Activated naive CD4-positive, alpha-beta T cell treated with Interleukin-2 at 50 U/mL for 16 hours (primary cell): ENCODE measurements at regions not wholly inside any gene's neighbourhood (a gene's known extent, or its start where the extent isn't known, plus 50 kb on each side); places are given as distances from the start of the nearest gene placed in this dataset.
"Not testable (repeated sequence)": the region's sequence is repeated elsewhere in the genome, so short reads cannot be mapped to it uniquely, and the experiment has no call there.

Source experiments
- DNase-seq: peaks from one replicate; pipeline ENCODE4 v3.0.0-alpha.2; 2020

DNA sequence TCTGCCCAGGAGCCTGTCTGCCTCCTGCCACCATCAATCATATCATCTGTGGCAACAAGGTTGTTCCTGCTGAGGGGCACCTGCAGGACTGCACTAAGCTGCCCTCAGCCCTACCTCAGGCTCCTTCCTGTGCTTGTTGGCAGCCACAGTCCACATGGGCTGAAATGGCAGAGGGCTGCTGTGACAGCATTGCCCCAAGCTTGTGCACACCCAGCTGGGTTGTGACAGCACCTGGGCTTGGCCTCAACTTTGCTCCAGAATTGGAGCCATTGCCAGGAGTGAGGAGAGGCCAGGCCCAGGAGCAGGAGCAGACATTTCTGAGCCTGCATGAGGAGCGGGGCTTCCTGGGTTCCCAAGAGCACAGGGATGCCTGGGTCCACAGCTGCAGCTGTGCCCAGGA lies 340.9 kb upstream of the CHRM2 start:
- no peak for DNase-seq

GRCh38 chr7:136526408-136527105 lies 341.9 kb upstream of the CHRM2 start:
- no peak for DNase-seq

DNA sequence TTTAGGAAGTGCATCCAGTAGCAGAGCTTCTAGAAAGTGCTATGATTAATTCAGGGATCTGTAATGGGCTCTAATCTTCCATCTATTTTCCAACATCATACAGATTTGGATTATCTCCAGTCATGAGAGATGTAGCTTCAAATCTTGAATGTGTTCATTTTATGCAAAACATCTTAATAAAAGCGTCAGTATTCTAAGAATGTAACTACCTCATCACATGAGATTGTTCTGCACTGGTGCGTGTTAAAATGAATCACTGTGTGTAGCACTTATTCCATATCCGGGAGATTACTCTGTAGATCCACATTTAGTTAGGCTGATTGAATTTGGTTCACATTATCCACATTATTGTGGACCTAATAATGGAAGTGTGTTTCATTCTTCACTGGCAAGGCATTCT lies 344.9 kb upstream of the CHRM2 start:
- no peak for DNase-seq

DNA sequence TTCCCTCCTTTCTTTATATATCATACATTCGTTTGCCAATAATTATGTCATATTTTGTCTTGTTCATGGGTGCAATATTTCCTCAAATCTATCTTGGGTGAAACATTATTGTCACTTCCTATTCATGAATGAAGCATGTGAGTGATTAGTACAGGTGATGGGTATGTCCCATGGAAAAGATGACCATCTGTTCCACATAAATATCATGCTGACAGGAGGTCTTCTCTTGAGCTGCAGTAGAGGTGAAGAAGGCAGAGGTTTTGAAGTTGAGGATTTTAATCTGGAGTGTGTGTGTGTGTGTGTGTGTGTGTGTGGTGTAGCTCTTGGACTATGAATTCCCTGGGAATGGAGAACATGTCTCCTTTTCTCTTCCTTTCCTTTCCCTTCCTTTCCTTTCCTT lies 350.5 kb upstream of the CHRM2 start:
- no peak for DNase-seq

DNA sequence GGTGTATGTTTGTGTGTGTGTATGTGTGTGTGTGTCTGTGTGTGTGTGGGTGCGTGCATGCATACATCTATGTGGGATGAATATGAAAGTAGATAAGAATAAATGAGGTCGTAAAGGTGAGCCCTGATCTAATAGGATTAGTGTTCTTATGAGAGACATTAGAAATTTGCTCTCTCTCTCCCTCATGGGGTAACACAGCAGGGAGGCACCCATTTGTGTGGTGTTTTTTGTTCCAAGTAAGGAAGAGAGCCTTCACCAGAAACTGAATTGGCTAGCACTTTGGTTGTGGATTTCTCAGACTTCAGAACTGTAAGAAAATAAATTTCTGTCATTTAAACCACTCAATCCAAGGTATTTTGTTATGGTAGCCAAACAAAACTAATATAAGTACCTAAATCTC lies 353.7 kb upstream of the CHRM2 start:
- DNase-seq: no peak

GRCh38 chr7:136513744-136514143 lies 354.7 kb upstream of the CHRM2 start:
- DNase-seq: no peak

DNA sequence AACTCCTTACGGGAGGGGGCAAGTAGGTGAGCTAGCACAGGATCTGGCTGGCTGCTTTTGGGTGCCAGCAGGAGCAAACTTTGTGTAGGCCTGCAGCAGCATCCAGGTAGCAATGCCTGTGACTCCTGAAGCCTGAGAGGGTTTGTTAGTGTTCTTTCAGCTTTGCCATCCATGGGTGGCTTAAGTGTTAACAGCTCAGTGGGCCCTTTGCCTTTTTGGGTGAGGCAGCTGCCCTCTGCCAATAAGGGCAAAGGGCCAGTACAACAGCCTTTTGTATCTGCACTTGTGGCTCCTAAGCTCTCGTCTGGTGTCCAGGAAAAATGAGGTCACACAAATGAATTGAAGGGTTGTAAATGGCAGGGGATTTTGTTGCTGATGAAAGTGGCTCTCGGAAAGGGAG lies 359.0 kb upstream of the CHRM2 start:
- DNase-seq: no peak

- DNase-seq: no peak
These were observed 366.3 kb upstream of the CHRM2 start for GRCh38 chr7:136502162-136502561.

DNA sequence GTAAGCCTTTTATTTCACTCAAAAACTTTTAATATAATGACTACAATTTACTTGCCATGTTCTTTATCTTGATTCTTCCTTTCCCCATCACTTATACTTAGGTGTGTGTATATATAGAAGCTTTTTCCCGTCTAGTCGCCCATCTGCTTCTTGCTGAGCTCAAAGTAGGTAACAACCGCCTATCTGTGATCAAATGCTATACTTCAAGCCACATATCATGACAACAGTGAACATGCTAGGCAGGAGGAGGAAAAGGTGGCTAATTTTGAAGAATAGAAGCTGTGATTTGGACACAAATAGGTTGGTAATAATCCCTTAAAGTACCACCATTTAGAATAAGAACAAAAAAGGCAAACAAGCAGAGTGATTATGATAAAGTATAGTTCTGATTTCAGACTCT lies 367.3 kb upstream of the CHRM2 start:
- no peak for DNase-seq

DNA sequence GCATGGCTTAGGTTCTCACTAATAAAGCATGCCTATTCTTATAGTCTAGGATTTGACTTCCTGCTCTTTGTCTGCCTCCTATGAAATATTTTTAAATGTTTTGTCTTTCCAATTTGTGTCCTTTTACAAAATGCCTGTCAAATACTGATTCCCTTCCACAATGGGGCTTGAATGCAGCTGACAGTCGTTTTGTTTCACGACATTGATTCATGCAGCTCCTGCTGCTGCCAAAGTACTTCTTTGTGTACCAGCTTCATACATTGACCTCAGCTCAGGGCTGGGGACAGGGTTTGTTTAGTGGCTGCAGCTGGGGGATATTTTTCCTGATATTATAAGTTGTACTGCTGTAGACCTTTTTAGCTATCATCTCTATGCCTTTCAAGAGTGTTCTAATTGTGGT lies 371.9 kb upstream of the CHRM2 start:
- DNase-seq: no peak

DNA sequence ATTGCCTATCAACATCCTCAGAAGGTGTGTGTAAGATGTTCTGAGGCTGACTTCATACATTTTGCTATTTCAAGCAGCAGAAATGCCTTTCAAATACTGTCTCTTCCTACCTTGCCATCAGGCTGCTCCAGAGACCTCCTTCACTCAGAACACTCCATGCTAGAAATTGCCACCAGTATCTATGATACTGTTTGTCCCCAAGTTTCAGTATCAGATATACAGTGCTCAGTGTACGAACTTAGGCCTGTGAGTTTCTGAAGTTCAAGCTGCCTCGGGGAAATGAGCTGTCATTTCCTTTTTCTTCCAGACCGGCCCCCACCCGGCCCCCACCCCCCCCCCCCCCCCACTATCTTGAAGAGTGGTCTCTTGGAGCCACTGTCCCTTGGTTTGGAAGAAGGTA lies 373.4 kb upstream of the CHRM2 start:
- no peak for DNase-seq

DNA sequence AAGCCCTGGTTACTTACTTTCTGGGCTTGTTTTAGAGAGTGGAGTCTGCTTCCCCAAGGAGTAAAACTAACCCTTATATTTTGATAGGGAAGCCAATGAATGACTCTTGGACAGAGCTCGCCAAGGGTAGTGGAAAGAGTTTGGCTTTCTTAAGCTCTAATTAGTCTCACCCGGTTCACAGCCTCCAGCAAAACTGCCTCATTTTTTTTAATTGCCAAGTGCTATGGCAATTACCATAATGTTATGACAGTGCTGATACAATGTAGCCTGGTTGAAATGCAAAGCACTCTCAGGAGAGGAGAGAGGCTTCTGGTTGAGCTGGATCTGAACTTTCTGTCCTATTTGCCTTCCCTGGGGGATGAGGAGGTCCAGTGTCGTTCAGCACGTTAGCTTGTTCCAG lies 376.1 kb upstream of the CHRM2 start:
- DNase-seq: no peak

- no peak for DNase-seq
These were observed 378.6 kb upstream of the CHRM2 start for GRCh38 chr7:136489808-136490207.

DNA sequence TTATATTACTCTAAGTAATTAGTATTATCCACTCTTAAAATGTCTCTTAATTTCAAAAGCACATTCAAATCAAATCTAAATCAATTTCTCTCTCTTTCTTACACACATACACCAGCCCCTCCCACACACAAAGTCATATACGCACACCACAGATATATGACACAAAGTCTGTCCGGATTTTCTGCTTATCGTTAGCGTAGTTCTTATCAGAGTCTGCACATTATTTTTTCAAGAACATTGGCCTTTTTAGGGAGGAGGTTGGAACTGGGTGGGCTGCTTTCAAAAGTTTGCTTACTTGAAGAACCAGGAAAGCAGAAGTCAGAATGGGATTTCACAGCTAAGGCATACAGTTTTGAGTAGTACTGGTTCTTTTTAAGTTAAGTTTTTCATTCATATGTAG lies 387.6 kb upstream of the CHRM2 start:
- DNase-seq: no peak

- no peak for DNase-seq
These were observed 388.5 kb upstream of the CHRM2 start for GRCh38 chr7:136479922-136480321.

GRCh38 chr7:136470179-136470578 lies 398.3 kb upstream of the CHRM2 start:
- DNase-seq: no peak

DNA sequence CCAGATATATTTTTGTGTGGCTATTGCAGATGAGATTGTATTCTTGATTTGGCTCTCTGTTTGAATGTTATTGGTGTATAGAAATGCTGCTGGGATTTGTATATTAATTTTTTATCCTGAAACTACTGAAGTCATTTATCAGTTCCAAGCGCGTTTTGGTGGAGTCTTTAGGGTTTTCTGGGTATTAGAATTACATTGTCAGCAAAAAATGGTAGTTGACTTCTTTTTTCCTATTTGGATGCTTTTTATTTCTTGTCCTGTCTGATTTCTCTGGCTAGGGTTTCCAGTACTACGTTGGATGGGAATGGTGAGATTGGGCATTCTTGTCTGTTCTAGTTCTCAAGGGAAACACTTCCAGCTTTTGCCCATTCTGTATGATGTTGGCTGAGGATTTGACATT lies 415.5 kb upstream of the CHRM2 start:
- no peak for DNase-seq

GRCh38 chr7:136446751-136447150 lies 421.7 kb upstream of the CHRM2 start:
- no peak for DNase-seq

DNA sequence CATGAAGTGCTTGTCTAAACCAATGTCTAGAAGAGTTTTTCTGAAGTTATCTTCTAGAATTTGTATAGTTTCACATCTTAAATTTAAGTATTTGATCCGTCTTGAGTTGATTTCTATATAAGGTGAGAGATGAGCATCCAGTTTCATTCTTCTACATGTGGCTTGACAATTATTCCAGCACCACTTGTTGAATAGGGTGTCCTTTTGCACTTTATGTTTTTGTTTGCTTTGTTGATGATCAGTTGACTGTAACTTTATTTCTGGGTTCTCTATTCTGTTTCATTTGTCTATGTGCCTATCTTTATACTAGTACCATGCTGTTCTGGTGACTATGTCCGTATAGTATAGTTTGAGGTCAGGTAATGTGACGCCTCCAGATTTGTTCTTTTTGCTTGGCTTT lies 426.6 kb upstream of the CHRM2 start:
- DNase-seq: no peak

DNA sequence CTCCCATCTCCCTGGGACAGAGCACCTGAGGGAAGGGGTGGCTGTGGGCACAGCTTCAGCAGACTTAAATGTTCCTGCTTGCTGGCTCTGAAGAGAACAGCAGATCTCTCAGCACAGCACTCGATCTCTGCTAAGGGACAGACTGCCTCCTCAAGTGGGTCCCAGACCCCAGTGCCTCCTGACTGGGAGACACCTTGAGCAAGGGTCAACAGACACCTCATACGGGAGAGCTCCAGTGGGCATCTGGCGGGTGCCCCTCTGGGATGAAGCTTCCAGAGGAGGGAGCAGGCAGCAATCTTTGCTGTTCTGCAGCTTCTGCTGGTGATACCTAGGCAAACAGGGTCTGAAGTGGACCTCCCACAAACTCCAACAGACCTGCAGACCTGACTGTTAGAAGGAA lies 436.7 kb upstream of the CHRM2 start:
- DNase-seq: not testable (repeated sequence)

DNA sequence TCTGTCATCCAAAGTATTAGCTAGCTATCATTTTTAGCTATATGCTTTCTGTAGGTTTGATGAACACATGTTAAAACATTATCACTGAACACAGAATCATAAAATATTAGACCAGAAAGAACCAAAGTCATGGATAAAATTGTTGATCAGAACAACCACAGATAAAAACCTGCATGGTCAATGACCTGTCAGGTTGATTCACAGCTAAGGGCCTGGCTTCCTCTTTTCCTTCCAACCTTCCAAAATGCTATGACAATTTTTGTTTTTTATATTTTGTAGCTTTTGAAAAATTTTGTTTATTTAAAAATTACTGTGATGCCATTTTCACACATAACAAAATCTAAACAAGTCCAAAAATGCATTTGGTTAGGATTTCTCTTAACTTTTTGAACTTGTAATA lies 444.4 kb upstream of the CHRM2 start:
- DNase-seq: no peak

- DNase-seq: not testable (repeated sequence)
These were observed 442.6 kb upstream of the MTPN start for GRCh38 chr7:136419740-136420139.

DNA sequence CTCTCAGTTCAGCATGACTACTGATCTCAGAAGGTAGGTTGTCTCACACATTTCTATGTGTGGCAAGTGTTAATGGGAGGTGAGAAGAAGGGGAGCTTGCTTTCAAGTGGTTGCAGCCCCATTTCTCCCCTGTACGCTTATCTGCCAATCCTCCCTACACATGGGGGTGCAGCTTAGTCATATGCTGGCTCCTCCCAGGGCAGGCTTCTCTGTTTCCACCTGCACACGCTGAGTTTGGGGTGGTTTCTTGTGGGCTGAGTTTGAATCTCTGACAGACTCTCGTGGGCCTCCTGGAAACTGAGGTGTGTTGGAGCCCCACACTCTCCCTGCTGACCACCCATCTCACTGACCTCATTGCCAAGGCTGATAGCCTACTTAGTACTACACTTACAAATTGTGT lies 435.8 kb upstream of the MTPN start:
- no peak for DNase-seq

DNA sequence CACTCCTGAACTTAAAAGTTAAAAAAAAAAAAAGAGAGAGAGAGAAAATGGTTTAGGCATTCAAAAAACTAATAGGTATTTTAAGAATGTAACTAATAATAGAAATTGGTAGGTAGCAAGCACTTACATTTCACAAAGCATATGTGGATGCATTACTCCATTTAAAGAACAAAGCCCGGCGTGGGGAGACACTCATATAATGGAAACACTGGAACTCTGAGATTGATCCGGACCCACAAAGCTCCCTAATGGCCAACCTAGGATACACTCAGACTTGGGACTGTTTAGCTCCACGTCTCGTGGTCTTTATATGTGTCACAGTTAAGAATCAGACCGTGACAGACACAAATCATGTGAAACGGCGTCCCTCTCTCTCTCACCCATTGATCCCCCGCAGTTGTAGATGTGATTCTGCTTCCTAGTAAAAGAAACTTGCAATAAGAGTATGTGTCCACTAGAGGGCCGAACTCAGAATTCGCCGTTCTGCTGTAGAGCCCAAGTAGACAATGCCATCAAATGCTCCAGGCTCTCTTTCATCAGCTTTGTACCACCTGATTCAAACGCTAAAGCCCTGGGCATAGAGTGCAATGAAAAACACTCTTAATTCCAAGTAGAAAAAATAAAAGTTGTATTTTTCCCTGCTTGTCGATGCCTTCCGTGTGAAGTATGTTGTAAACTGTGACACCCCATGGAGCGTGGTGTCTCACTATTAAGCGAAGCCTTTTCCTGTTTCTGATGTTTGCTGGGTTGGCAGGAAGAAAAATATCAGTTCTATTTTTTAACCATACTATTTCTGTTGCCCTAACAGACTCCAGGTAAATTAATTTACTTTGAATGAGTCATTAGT lies 429.0 kb upstream of the MTPN start:
- peak; percentile 3 for DNase-seq

GRCh38 chr7:136403591-136403990 lies 426.4 kb upstream of the MTPN start:
- no peak for DNase-seq
